ENCODE measurements at regions not wholly inside any gene's neighbourhood (a gene's known extent, or its start where the extent isn't known, plus 50 kb on each side); places are given as distances from the start of the nearest gene placed in this dataset.
A peak's percentile ranks its signal among the peaks of the same experiment; 100 is the strongest.

GRCh38 chr7:46454816-46455215 is 533.7 kb upstream of the IGFBP3 start:
- no peak overlapping the region for H3K4me3 ChIP-seq (ENCODE audit: insufficient read depth, low read length)
- H3K9me3 ChIP-seq (ENCODE audit: low read depth, low read length): no peaks in the 10 kb centered on the region
- no peaks in the 10 kb centered on the region for H3K79me2 ChIP-seq (ENCODE audit: insufficient read depth, low read length)
- H4K20me1 ChIP-seq (ENCODE audit: insufficient read depth, low read length): no peaks in the 10 kb centered on the region
- no peaks in the 10 kb centered on the region for H3K36me3 ChIP-seq (ENCODE audit: insufficient read depth, low read length)
- no peak for DNase-seq (ENCODE audit: insufficient read length, low spot score, missing footprints)
- no peak for TF ChIP-seq CTCF (IDR thresholded peaks at IDR 0.05; ENCODE audit: extremely low read depth, low read depth, low read length)
- H3K4me1 ChIP-seq (ENCODE audit: insufficient read depth, low read length): peaks cover 13% of the 10 kb centered on the region
- H3K4me2 ChIP-seq (ENCODE audit: insufficient read depth, low read length): no peak overlapping the region
- peak overlapping the region; percentile 90 for H3K27ac ChIP-seq (ENCODE audit: low read depth, low read length)
- no peak overlapping the region for H2AFZ ChIP-seq (ENCODE audit: low read length)
- H3K27me3 ChIP-seq (ENCODE audit: insufficient read depth, low read length): no peaks in the 10 kb centered on the region

GRCh38 chr7:46452561-46453135 is 531.6 kb upstream of the IGFBP3 start:
- no peaks in the 10 kb centered on the region for H3K36me3 ChIP-seq (ENCODE audit: insufficient read depth, low read length)
- no peak for DNase-seq (ENCODE audit: insufficient read length, low spot score, missing footprints)
- H3K27ac ChIP-seq (ENCODE audit: low read depth, low read length): no peak overlapping the region
- H2AFZ ChIP-seq (ENCODE audit: low read length): no peak overlapping the region
- H3K79me2 ChIP-seq (ENCODE audit: insufficient read depth, low read length): no peaks in the 10 kb centered on the region
- no peaks in the 10 kb centered on the region for H3K27me3 ChIP-seq (ENCODE audit: insufficient read depth, low read length)
- H3K4me3 ChIP-seq (ENCODE audit: insufficient read depth, low read length): no peak overlapping the region
- no peak overlapping the region for H3K4me2 ChIP-seq (ENCODE audit: insufficient read depth, low read length)
- TF ChIP-seq CTCF (IDR thresholded peaks at IDR 0.05; ENCODE audit: extremely low read depth, low read depth, low read length): no peak
- no peaks in the 10 kb centered on the region for H3K9me3 ChIP-seq (ENCODE audit: low read depth, low read length)
- H4K20me1 ChIP-seq (ENCODE audit: insufficient read depth, low read length): no peaks in the 10 kb centered on the region
- H3K4me1 ChIP-seq (ENCODE audit: insufficient read depth, low read length): peaks cover 13% of the 10 kb centered on the region

GRCh38 chr7:46451846-46452245 is 530.8 kb upstream of the IGFBP3 start:
- Histone ChIP-seq H3K36me3 (ENCODE audit: insufficient read depth, low read length) (no peaks in the 10 kb centered on the region), H4K20me1 (ENCODE audit: insufficient read depth, low read length) (no peaks in the 10 kb centered on the region), H3K4me3 (ENCODE audit: insufficient read depth, low read length) (no peak overlapping the region), H3K27ac (ENCODE audit: low read depth, low read length) (no peak overlapping the region), H3K27me3 (ENCODE audit: insufficient read depth, low read length) (no peaks in the 10 kb centered on the region), H3K4me2 (ENCODE audit: insufficient read depth, low read length) (no peak overlapping the region), H3K9me3 (ENCODE audit: low read depth, low read length) (no peaks in the 10 kb centered on the region), H3K4me1 (ENCODE audit: insufficient read depth, low read length) (peaks cover 10% of the 10 kb centered on the region), H2AFZ (ENCODE audit: low read length) (no peak overlapping the region), H3K79me2 (ENCODE audit: insufficient read depth, low read length) (no peaks in the 10 kb centered on the region)
- TF ChIP-seq CTCF (IDR thresholded peaks at IDR 0.05; ENCODE audit: extremely low read depth, low read depth, low read length): no peak
- no peak for DNase-seq (ENCODE audit: insufficient read length, low spot score, missing footprints)

GRCh38 chr7:46450886-46451285 is 529.8 kb upstream of the IGFBP3 start:
- no peaks in the 10 kb centered on the region for H3K36me3 ChIP-seq (ENCODE audit: insufficient read depth, low read length)
- no peaks in the 10 kb centered on the region for H3K27me3 ChIP-seq (ENCODE audit: insufficient read depth, low read length)
- peak; percentile 47 for DNase-seq (ENCODE audit: insufficient read length, low spot score, missing footprints)
- H3K27ac ChIP-seq (ENCODE audit: low read depth, low read length): no peak overlapping the region
- H2AFZ ChIP-seq (ENCODE audit: low read length): no peak overlapping the region
- peaks cover 5% of the 10 kb centered on the region for H3K4me1 ChIP-seq (ENCODE audit: insufficient read depth, low read length)
- no peak for TF ChIP-seq CTCF (IDR thresholded peaks at IDR 0.05; ENCODE audit: extremely low read depth, low read depth, low read length)
- H3K79me2 ChIP-seq (ENCODE audit: insufficient read depth, low read length): no peaks in the 10 kb centered on the region
- no peak overlapping the region for H3K4me2 ChIP-seq (ENCODE audit: insufficient read depth, low read length)
- H3K4me3 ChIP-seq (ENCODE audit: insufficient read depth, low read length): no peak overlapping the region
- H3K9me3 ChIP-seq (ENCODE audit: low read depth, low read length): no peaks in the 10 kb centered on the region
- no peaks in the 10 kb centered on the region for H4K20me1 ChIP-seq (ENCODE audit: insufficient read depth, low read length)

All from osteoblast (primary cell).